Panc1 (cell line): ENCODE measurements at regions not wholly inside any gene's neighbourhood (a gene's known extent, or its start where the extent isn't known, plus 50 kb on each side); places are given as distances from the start of the nearest gene placed in this dataset.

Experiments used
- CTCF ChIP-seq: fragments of 450-650 bp; IDR thresholded peaks from 2 replicates; pipeline ENCODE4 v1.5.1; 2017; ENCODE audit warnings: mild to moderate bottlenecking
- REST ChIP-seq, 2 experiments: IDR thresholded peaks; 2 replicates each; pipeline ENCODE4 v1.6.1; 2011 to 2012; ENCODE audit warnings: low read depth in 2 of 2, control low read depth in 1 of 2, low read length in 1 of 2, mild to moderate bottlenecking in 1 of 2, moderate library complexity in 1 of 2; ENCODE audit not compliant: insufficient read depth in 1 of 2

- TF ChIP-seq CTCF (no peak), REST (IDR thresholded peaks at IDR 0.05; ENCODE audit: insufficient read depth in 1 of 2, low read depth in 2 of 2, low read length in 1 of 2) (no peak)
Observed at GRCh38 chr15:97071668-97072067, 741.2 kb downstream of the NR2F2 start.
